Fibroblast of lung (primary cell): ENCODE measurements at regions not wholly inside any gene's neighbourhood (a gene's known extent, or its start where the extent isn't known, plus 50 kb on each side); places are given as distances from the start of the nearest gene placed in this dataset.

Experiments used
- CTCF ChIP-seq, 2 donors: IDR thresholded peaks in 1 of 2; conservative IDR thresholded peaks in 1 of 2; 1 replicate in 1 of 2; 2 replicates in 1 of 2; pipeline ENCODE4 v1.5.1; 2011 to 2012; ENCODE audit warnings: low read length in 2 of 2, control low read depth in 1 of 2, inconsistent platforms in 1 of 2, low read depth in 1 of 2, mild to moderate bottlenecking in 1 of 2
- EZH2 ChIP-seq: IDR thresholded peaks from 2 replicates; pipeline ENCODE4 v1.5.1; 2012; ENCODE audit warnings: low read length, control low read depth, mild to moderate bottlenecking; ENCODE audit errors: missing control alignments

GRCh38 chr20:48295966-48296421 is 510.7 kb upstream of the SULF2 start:
- TF ChIP-seq CTCF (conservative IDR thresholded peaks at IDR 0.05 in 1 of 2, IDR thresholded peaks at IDR 0.05 in 1 of 2; ENCODE audit: low read depth in 1 of 2, low read length in 2 of 2) (no peak), EZH2 (no peak)
